Keratinocyte (primary cell): ENCODE measurements at regions not wholly inside any gene's neighbourhood (a gene's known extent, or its start where the extent isn't known, plus 50 kb on each side); places are given as distances from the start of the nearest gene placed in this dataset.

Source experiments
- DNase-seq: peaks from one replicate; pipeline ENCODE4 v3.0.0-alpha.2; 2011; ENCODE audit warnings: low read depth, missing footprints, low spot score
- FAIRE-seq: peaks from 2 replicates; lab custom pipeline; 2011; peaks lifted over from hg19 to GRCh38; lab: Jason Lieb, UNC
- H2AFZ ChIP-seq: 2 replicates; pipeline ENCODE4 v1.6.0; 2012; ENCODE audit warnings: low read length, control low read depth, inconsistent platforms; ENCODE audit not compliant: control insufficient read depth
- H3K27ac ChIP-seq: 2 replicates; pipeline ENCODE4 v1.5.1; 2011; ENCODE audit warnings: low read length; ENCODE audit not compliant: control insufficient read depth, insufficient read depth
- H3K27me3 ChIP-seq: 3 replicates; pipeline ENCODE4 v1.6.0; 2011; ENCODE audit warnings: low read length; ENCODE audit not compliant: control insufficient read depth, insufficient read depth; ENCODE audit errors: extremely low read depth
- H3K36me3 ChIP-seq, 2 experiments: 2 replicates in 1 of 2; 3 replicates in 1 of 2; pipeline ENCODE4 v1.5.1; 2011; ENCODE audit warnings: low read length in 2 of 2, mild to moderate bottlenecking in 1 of 2; ENCODE audit not compliant: control insufficient read depth in 2 of 2, insufficient read depth in 2 of 2; ENCODE audit errors: extremely low read depth in 1 of 2
- H3K4me1 ChIP-seq: 3 replicates; pipeline ENCODE4 v1.5.1; 2011; ENCODE audit warnings: low read length; ENCODE audit not compliant: control insufficient read depth, insufficient read depth; ENCODE audit errors: extremely low read depth
- H3K4me2 ChIP-seq: 3 replicates; pipeline ENCODE4 v1.6.0; 2011; ENCODE audit warnings: low read depth, low read length; ENCODE audit not compliant: control insufficient read depth, insufficient read depth; ENCODE audit errors: extremely low read depth
- H3K4me3 ChIP-seq, 3 experiments: fragments of 200-600 bp in 1 of 3; sonication (generic) in 1 of 3; 2 replicates in 2 of 3; 3 replicates in 1 of 3; pipeline ENCODE4 v1.5.1; 2011 to 2016; ENCODE audit warnings: low read length in 3 of 3, mild to moderate bottlenecking in 3 of 3, control low read depth in 2 of 3, inconsistent platforms in 1 of 3, low read depth in 1 of 3, mixed read lengths in 1 of 3, mixed run types in 1 of 3, moderate library complexity in 1 of 3; ENCODE audit not compliant: control insufficient read depth in 2 of 3, insufficient read depth in 2 of 3; ENCODE audit errors: extremely low read depth in 1 of 3
- H3K79me2 ChIP-seq: 2 replicates; pipeline ENCODE4 v1.6.0; 2012; ENCODE audit warnings: low read length; ENCODE audit not compliant: control insufficient read depth, insufficient read depth
- H3K9ac ChIP-seq: 3 replicates; pipeline ENCODE4 v1.6.0; 2011; ENCODE audit warnings: low read length; ENCODE audit not compliant: control insufficient read depth, insufficient read depth; ENCODE audit errors: extremely low read depth
- H3K9me1 ChIP-seq: 3 replicates; pipeline ENCODE4 v1.6.0; 2011; ENCODE audit warnings: low read length; ENCODE audit not compliant: control insufficient read depth, insufficient read depth; ENCODE audit errors: extremely low read depth
- H3K9me3 ChIP-seq: 2 replicates; pipeline ENCODE4 v1.5.1; 2012; ENCODE audit warnings: low read depth, low read length; ENCODE audit not compliant: control insufficient read depth
- H4K20me1 ChIP-seq: 3 replicates; pipeline ENCODE4 v1.6.0; 2011; ENCODE audit warnings: low read length; ENCODE audit not compliant: control insufficient read depth, insufficient read depth; ENCODE audit errors: extremely low read depth
- EZH2 ChIP-seq: IDR thresholded peaks from one replicate; pipeline ENCODE4 v1.6.1; 2012; ENCODE audit warnings: inconsistent platforms, mild to moderate bottlenecking, low read length, moderate library complexity
- dilution Hi-C: fragments of 300-500 bp; cut with MboI; formaldehyde crosslinking; loops from one replicate; pipeline ENCODE4 v1.7.0; 2020; ENCODE audit warnings: low sequenced_read_pairs; ENCODE audit not compliant: extremely low pct_ligation_motif_present
- TF ChIP-seq, protein P1 (sequence below), 3 experiments: IDR thresholded peaks in 1 of 3; conservative IDR thresholded peaks in 1 of 3; optimal IDR thresholded peaks in 1 of 3; 2 replicates in 2 of 3; 3 replicates in 1 of 3; pipeline versions ENCODE3 to v1.5.1; 2011; ENCODE audit warnings: low read length in 3 of 3, mild to moderate bottlenecking in 3 of 3, moderate library complexity in 2 of 3, control low read depth in 1 of 3, inconsistent platforms in 1 of 3; ENCODE audit not compliant: insufficient read depth in 2 of 3; ENCODE audit errors: extremely low read depth in 1 of 3

DNA sequence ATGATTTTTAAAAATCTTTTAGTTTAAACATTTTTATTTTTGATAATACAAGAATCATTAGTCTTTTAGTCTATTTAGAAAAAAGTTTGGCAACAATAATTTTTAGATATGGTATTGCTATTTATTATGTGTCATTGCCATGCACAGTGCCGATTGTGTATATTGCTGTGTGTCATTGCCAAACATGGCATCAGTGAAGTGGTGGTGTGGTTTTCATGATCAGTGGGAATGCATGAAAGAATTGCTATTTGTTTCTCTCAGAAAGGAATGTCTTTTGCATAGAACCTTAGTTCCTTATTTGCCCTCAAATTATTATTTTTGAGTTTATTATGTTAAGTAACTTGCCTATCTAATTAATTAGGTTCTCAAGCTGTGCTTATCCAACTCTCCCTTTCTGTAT is 397.5 kb upstream of the PDE3A start:
- no peaks in the 10 kb centered on the region for H3K4me1 ChIP-seq
- FAIRE-seq: no peak
- H3K9me3 ChIP-seq: no peaks in the 10 kb centered on the region
- no peak overlapping the region for H3K9ac ChIP-seq
- no peak overlapping the region for H3K4me2 ChIP-seq
- H3K27me3 ChIP-seq: no peaks in the 10 kb centered on the region
- no peaks in the 10 kb centered on the region for H3K9me1 ChIP-seq
- H3K79me2 ChIP-seq: no peaks in the 10 kb centered on the region
- TF ChIP-seq EZH2: no peak
- TF ChIP-seq, protein P1, sequence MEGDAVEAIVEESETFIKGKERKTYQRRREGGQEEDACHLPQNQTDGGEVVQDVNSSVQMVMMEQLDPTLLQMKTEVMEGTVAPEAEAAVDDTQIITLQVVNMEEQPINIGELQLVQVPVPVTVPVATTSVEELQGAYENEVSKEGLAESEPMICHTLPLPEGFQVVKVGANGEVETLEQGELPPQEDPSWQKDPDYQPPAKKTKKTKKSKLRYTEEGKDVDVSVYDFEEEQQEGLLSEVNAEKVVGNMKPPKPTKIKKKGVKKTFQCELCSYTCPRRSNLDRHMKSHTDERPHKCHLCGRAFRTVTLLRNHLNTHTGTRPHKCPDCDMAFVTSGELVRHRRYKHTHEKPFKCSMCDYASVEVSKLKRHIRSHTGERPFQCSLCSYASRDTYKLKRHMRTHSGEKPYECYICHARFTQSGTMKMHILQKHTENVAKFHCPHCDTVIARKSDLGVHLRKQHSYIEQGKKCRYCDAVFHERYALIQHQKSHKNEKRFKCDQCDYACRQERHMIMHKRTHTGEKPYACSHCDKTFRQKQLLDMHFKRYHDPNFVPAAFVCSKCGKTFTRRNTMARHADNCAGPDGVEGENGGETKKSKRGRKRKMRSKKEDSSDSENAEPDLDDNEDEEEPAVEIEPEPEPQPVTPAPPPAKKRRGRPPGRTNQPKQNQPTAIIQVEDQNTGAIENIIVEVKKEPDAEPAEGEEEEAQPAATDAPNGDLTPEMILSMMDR (optimal IDR thresholded peaks at IDR 0.05 in 1 of 3, IDR thresholded peaks at IDR 0.05 in 1 of 3, conservative IDR thresholded peaks at IDR 0.05 in 1 of 3; ENCODE audit: extremely low read depth in 1 of 3, insufficient read depth in 2 of 3, low read length in 3 of 3): no peak
- no peak overlapping the region for H3K27ac ChIP-seq
- no peak for DNase-seq
- dilution Hi-C loops: no loop called here
- H2AFZ ChIP-seq: no peak overlapping the region
- no peaks in the 10 kb centered on the region for H4K20me1 ChIP-seq
- no peak overlapping the region for H3K4me3 ChIP-seq
- no peaks in the 10 kb centered on the region for H3K36me3 ChIP-seq

DNA sequence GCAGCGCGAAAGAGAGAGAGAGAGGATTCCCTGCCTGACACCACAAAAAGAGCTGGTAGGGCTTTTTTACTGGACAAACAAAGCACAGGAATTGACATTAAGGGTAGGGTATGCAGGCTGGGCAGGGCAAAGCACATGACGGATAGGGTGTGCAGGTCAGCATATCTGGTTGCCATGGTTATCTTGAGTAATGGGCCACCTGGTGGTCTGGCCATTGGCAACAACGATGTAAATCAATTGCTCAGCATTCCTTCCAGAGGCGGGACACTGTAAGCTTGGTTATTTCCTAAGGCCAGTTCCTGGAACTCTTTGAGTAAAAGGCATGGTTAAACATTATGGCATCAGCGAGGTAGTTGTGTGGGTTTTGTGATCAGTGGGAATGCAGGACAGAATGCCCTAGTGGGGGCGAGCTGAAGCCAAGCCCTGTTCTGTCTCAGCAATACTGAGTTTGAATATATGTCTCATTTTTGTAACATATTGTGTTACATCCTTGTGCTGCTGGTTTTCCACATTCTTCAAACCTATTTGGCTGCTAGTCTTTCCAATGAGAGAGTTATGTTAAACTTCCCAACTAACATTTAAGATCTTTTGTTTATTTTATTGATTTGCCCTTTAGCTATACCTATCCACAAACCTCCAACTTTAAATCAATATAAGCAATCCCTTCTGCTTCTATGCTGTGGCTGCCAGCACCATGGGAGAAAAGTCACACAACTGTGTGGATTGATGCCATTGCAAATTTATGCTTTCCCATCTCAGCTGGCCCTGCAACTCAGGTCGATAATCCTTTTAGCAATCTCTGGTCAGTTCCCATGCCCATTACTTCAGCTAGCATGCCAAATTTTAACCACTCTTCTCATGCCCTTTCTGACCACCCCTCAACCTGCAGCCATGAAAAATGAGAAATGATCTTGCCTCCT is 396.7 kb upstream of the PDE3A start:
- no peaks in the 10 kb centered on the region for H3K4me1 ChIP-seq
- TF ChIP-seq, protein P1 (optimal IDR thresholded peaks at IDR 0.05 in 1 of 3, IDR thresholded peaks at IDR 0.05 in 1 of 3, conservative IDR thresholded peaks at IDR 0.05 in 1 of 3; ENCODE audit: extremely low read depth in 1 of 3, insufficient read depth in 2 of 3, low read length in 3 of 3): no peak
- TF ChIP-seq EZH2: no peak
- H3K9ac ChIP-seq: no peak overlapping the region
- no peak overlapping the region for H3K4me2 ChIP-seq
- no peaks in the 10 kb centered on the region for H3K9me1 ChIP-seq
- FAIRE-seq: no peak
- dilution Hi-C loops: no loop called here
- no peak for DNase-seq
- no peak overlapping the region for H3K4me3 ChIP-seq
- H3K27ac ChIP-seq: no peak overlapping the region
- no peaks in the 10 kb centered on the region for H3K9me3 ChIP-seq
- no peaks in the 10 kb centered on the region for H3K27me3 ChIP-seq
- no peaks in the 10 kb centered on the region for H4K20me1 ChIP-seq
- H2AFZ ChIP-seq: no peak overlapping the region
- no peaks in the 10 kb centered on the region for H3K36me3 ChIP-seq
- H3K79me2 ChIP-seq: no peaks in the 10 kb centered on the region
